GM18498 (cell line): ENCODE measurements at regions not wholly inside any gene's neighbourhood (a gene's known extent, or its start where the extent isn't known, plus 50 kb on each side); places are given as distances from the start of the nearest gene placed in this dataset.
"Not testable (repeated sequence)": the region's sequence is repeated elsewhere in the genome, so short reads cannot be mapped to it uniquely, and the experiment has no call there.

Experiments used
- ATAC-seq: cut with Tn5 transposase; IDR thresholded peaks from one replicate; pipeline ENCODE4 v1.9.1; 2021; ENCODE audit warnings: mild to moderate bottlenecking, moderate library complexity; ENCODE audit not compliant: unreplicated experiment

DNA sequence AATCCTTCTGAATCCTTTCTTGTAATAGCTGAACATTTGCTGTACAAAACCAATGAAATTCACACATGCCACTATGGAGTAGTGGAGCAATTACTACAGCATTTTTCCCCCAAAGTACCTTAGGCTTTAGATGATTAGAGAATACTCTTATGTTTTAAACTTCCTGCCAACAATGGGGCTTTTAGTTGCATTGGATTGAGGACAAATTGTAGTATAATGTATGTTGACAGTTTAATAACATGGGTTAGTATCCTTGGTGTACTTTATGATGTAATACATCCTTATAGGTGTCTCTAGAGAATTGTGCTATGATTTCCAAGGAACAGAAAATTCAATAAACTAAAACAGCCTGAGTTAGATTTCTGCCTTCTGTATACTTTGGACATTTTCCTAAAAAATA, 422.7 kb upstream of the GRAMD2B start:
- no peak for ATAC-seq

DNA sequence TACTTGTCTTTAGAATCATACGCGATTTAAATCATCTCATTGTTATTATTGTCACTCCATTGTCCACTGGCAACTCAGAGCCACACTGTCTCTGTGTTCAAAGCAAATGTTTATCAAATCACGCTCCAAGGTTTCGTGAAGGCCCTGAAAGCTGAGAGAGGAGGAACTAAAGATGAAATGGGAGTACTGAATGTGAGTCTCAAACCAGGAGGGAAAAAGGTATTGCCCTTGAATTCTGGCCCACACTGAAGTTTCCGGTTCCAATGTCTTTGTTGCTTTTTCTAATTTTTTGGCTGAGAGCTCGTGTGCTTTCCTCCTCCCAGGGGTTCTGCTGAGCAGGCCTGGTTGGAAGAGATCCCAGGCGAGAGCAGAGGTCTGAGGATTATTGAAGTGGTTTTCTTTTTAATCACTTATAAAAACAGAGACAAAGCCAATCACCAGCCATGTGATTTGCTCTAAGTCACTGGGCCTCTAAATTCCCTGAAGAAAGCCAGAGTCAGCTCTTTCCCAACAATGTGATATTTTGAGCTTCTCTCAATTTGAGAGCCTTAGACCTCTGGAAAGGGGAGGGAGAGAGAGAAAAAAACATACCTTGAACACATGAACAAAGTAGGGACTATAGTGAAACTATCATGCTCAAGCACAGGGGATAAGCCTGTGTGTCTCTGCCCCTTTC, 420.8 kb upstream of the GRAMD2B start:
- ATAC-seq: no peak

DNA sequence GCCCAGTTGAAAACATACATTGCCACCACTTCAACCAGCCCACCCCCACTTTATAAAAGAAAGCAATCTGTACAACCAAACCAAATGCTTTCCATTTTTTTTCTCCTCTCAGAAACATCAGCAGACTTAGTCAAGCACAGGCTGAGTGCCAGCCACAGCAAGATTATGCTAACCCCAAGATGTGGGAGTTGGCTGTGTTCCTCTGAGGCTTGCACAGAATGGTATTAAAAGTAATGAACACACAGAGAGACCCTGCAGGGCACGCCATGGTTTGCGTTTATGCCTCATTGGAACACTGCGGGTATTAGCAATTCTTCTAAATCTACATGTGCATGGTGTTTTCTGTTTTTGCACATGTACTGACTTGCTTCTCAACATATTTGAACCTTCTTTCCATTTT, 419.9 kb upstream of the GRAMD2B start:
- no peak for ATAC-seq

DNA sequence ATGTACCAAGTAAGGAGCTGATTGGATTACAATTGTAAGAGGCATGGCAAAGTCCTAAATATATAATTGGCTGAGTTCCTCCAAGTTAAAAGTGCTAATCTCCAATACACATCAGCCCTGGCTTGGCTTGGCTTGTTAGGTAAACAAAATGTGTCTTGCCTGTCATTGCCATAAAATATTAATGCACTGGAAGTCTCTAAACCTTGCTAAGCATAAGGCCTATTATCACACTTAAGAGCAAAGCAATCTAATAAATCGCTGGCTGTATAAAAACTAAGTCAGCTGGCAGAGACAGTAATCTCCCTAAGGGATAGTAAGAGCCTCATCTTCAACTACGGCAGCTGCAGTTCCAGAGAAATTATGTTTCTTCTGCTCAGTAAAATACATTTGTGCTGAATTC, 418.6 kb upstream of the GRAMD2B start:
- no peak for ATAC-seq

DNA sequence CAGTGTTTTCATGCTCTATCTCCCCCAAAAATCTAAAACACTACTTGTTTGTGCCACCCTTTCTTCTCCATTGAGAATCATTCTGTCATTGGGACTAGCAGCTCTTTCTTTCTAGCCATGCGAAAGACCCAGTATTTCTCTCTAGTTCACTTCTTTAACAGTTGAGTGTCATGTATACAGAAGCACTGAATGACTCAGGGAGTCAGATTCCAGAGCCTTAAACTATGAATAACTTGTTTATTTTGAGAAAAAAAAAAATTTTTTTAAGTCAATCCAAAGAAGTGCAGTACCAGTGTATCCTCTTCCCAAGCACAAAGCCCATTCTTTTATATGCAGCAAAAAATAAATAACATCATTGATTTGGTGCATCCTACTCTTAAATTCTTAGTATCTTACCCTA, 415.4 kb upstream of the GRAMD2B start:
- ATAC-seq: no peak

DNA sequence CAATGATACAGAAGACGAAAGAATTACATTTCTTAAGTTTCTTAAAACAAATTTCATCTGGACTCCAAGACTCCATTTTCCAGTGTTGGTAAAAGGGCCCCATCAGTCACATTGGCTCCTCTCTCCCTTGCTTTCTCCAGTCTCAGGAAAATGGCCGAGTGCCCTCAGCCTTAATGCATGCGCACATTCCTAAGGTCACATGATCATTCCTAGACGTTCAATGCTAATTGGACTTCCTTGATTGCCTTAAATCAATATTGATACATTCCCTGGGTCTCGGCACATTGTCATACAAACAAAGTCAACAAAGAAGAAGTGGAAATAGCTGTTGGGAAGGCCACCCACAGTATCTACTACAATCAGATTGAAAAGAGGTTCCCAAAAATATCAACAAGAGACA, 413.6 kb upstream of the GRAMD2B start:
- ATAC-seq: no peak

DNA sequence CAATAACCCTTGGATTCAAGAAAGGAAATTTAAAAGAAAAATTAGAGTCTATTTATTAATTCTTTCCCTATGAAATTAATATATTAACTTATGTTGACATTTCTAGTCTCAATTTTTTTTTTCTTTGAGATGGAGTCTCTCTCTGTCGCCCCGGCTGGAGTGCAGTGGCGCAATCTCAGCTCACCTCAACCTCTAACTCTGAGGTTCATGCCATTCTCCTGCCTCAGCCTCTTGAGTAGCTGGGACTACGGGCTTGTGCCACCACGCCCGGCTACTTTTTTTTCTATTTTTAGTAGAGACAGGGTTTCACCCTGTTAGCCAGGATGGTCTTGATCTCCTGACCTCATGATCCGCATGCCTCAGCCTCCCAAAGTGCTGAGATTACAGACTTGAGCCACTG, 411.7 kb upstream of the GRAMD2B start:
- not testable (repeated sequence) for ATAC-seq

DNA sequence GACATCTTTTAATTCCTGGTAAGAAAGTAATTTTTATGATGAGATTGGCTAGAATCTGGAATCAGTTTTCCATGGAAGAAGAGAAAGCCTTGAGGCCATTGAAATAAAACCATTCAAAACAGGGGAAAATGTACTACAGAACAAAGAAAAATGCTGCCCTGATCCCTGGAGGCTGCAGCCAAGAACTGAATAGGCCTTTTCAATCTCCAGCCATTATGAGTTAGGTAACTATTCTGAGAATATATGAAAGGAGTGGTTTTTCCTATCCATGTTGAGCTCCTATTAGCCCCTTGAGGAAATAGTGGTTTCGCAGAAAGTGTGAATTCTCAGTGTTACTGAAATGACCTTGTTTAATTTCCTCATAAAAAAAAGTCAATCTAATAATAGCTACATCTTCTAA, 408.5 kb upstream of the GRAMD2B start:
- ATAC-seq: no peak

DNA sequence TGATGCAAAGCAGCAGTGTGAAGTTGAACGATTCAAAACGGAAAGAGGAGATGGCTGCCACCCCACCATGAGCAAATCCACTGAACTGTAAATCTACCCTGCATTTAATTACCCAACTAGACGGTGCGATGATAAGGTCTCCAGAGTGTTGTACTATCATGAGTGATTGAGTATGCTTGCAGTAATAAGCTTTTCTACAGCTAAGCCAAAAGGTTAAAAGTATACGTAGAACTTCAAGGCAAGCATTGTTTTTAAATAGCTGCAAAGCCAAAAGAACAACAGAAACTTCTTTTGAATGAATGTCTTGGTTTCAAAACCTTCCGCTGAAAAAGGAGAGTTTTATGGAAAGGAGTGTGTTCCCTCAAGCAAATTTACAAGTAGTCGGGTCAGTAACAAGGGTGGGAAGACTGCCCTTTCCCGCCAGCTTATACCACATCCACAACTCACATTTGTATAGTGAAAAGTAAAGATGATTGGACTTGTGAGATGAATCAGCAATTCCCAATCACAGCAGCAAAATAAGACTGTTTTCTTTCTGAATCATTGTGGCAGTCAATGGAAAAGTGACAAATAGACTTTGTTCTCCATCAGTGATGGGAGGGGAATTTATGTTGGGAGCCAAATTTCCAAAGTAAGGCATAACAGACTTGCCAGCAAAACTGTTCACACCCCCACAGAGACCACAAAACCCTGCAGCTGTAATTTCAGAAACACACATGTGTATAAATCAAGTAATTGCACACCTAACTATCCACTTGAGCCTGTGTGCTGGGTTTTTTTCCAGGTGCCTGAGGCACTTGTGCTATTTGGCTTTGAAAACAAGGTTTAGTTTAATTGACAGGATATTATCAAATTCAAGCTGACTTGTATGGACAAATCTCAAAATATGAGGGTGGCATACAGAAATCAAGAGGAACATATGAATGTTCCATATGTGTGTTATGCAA, 407.7 kb upstream of the GRAMD2B start:
- no peak for ATAC-seq

DNA sequence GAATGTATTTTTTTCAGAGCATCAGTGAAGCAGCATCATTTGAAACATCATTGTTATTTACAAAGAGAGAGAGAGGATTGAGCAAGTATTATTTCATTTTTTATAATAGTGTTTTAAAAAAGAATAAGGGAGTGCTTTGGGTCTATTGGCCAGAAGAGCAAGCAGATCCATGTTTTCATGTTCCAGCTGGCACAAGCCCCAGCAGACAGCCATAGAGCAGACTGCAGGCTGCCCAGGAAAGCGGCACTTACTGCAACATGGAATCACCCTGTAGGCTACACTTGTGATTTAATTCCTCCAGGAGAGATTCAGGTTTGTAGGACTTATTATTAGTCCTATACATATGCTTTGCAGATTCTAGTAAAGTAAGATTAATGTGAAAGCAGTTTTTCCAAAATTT, 407.0 kb upstream of the GRAMD2B start:
- ATAC-seq: no peak

DNA sequence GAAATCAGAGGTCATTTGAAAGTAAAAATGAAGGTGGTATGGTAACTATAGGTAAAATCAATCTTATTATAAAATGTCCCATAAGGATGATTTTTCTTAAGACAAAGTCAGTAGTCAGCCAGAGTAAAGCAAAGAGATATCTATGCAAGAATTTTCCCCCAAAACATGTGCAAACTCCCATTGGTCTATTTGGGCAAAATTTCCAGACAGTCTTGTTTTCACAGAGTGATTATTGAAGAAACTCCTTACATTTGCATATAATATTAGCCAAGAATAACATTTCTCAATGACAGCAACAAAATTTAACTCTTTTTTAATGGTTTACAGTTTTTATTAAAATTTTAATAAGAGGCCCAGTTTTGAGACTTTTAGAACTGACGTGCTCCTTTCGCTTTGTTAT, 406.1 kb upstream of the GRAMD2B start:
- ATAC-seq: no peak

DNA sequence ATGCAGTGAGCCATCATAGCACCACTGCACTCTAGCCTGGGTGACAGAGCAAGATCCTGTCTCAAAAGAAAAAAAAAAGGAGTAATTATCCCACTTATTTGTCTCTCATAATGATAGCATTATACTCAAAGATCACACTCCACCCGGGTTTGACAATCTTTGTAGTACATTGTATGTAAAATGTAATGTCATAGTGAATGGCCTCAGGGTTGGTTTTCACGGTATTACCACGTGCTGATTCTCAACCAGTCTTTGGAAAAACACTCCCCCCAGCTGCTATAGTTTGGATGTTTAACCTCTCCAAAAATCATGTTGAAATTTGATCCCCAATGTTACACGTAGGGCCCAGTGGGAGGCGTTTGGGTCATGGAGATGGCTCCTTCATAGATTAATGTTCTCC, 402.4 kb upstream of the GRAMD2B start:
- no peak for ATAC-seq

DNA sequence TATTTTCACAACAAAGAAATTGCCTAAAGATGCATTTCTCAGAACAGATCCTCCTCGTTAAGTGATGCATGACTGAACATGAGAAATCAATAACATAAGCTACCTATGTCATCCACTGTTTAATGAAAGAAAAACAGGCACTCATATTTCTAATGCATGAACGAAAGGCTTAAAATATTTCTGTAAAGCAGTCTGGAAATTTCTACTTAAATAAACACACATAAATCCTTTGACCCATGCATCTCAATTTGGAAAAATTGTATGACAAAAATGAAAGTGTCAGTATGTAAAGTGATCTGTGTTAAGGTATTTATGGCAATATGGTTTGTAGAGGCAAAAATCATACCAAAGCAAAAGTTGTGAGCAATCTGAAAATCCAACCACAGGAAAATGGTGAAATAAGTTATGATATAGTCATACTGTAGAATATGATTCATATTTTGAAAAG, 399.2 kb upstream of the GRAMD2B start:
- ATAC-seq: no peak

DNA sequence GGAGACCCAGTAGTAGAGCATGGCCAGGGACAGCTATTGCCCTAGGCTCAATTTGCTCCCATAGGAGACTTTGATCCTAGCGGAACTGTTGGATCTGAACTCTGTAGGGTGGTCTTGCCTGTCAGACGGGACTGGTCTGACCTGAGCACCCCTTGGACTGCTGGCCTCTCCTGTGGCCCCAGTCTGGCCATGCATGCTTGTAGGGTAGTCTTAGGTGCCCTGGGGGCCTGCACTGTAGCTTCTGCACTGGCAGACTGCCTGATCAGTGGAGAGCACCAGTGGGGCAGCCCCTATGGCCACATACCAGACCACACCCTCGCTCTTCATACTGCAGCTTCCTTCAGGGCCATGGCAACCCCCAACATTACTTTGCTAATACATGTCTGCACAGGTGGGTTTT, 396.1 kb upstream of the GRAMD2B start:
- ATAC-seq: no peak

DNA sequence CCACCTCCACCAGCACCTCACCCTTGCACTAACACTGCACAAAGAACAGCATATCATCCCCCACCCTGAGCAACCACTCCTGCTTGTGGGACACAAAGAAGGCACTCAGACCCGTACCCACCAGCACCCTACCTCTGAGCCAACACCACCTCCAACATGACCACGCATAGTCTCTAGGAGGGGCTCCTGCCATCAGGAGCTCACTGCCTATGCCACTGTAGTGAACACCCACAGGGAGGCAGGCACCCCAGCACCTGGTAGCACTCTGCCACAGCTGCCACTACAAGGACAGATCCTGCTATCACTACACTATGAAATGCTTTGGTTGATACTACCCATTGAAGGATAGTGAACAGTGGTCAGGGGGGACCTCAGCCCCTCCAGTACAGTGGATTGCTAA, 395.6 kb upstream of the GRAMD2B start:
- no peak for ATAC-seq

DNA sequence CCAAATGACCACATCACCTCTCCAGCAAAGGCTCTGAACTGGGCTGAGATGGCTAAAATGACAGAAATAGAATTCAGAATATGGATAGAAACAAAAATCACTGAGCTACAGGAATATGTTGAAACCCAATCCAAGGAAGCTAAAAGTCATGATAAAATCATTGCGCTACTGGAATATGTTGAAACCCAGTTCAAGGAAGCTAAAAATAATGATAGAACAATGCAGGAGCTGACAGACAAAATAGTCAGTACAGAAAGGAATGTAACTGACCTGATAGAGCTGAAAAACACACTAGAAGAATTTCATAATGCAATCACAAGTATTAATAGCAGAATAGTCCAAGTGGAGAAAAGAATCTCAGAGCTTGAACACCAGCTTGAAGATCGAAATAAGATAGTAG, 394.9 kb upstream of the GRAMD2B start:
- ATAC-seq: no peak

DNA sequence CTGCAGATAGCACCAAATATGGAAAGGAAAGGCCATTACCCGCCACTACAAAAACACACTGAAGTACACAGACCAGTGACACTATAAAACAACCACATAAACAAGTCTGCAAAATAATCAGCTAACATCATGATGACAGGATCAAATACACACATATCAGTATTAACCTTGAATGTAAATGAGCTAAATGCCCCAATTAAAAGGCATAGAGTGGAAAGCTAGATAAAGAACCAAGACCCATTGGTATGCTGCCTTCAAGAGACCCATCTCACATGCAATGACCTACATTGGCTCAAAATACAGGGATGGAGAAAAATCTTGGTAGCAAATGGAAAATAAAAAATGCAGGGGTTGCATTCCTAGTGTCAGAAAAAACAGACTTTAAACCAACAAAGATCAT, 393.9 kb upstream of the GRAMD2B start:
- not testable (repeated sequence) for ATAC-seq

DNA sequence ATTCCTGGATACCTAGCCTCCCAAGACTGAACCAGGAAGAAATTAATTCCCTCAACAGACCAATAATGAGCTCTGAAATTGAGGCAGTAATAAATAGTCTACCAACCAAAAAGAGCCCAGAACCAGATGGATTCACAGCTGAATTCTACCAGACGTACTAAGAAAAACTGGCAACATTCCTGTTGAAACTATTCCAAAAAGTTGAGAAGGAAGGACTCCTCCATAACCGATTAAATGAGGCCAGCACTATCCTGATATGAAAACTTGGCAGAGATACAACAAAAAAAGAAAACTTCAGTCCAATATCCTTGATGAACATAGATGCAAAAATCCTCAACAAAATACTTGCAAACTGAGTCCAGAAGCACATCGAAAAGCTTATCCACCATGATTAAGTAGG, 392.5 kb upstream of the GRAMD2B start:
- no peak for ATAC-seq

DNA sequence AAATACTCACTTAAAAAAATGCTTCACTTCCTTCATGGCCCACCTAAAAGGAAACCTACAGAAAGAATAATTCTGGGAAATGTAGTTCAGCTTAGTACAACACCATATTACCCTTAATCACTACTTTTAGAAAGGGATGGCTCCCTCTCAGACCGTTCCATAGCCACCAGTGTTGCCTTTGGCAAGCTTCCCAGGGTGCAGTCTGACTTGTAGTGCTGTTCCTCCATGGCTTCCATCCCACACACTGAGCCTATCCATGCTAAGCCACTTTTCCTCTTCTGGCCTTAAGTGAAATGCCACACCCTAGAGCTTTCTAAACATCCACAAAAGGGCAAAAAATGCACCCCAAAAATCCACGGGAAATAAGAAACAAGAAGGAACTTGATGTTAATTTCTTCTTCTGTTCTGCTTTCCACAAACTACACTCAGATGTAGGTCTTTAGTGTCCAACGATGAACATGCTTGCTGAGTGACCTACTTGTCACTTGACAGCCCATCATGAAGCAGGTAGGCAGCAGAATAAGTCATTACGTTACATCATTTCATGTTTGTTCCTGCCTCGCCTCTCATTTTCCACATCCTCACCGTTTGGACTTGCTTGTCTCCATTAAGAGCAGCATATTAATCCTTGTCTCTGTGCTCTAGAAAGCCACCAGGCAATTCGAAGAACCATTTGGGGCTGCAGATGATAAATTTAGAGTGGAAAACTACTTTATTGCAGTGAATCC, 391.1 kb upstream of the GRAMD2B start:
- no peak for ATAC-seq

DNA sequence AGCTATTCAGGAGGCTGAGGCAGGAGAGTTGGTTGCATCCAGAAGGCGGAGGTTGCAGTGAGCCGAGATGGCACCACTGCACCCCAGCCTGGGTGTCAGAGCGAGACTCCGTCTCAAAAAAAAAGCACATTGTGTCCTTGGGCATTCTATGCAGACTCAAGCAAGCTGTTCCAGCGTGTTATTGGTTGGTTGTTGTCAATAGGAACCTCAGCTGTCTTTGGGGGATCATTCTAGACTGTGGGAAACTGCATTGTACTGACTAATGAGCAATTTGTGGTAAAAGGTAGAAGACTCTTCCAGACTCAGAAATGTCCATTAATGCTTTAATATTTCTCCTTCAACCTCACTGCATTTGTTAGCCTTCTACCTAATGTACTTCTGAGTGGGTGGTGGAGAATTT, 379.5 kb upstream of the GRAMD2B start:
- no peak for ATAC-seq

DNA sequence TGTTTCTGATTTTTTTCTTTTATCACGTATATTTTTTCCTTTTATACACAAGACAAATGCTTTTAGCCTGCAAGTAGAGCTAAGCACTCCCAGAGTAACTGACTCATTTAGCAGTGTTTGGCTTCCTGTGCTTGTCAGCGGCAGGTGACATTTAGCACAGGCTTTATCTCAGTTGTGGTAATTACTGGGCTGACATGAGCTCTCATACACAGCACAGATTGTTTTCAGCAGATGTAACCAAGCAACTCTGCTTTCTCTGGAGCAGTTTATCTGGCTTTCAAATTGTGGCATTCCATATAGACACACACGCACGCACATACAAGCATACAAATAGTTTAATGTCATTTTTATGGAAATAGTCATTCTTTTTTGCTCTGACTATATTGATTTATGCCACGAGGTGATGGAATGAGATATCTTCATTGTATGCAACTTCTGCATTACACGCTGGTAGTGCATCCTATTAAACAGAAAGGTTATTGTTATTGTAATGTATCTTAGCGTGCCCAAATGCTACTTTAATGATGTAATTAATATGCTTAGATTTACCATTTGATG, 379.0 kb upstream of the GRAMD2B start:
- ATAC-seq: no peak
